OCI-LY7 (cell line): ENCODE measurements at regions not wholly inside any gene's neighbourhood (a gene's known extent, or its start where the extent isn't known, plus 50 kb on each side); places are given as distances from the start of the nearest gene placed in this dataset.

Experiments used
- CTCF ChIP-seq: fragments of 200-600 bp; sonication (generic); conservative IDR thresholded peaks from 2 replicates; pipeline ENCODE4 v1.5.1; 2014; ENCODE audit warnings: mild to moderate bottlenecking, antibody characterized with exemption, low read length, moderate library complexity, mixed read lengths
- EZH2phosphoT487 ChIP-seq: fragments of 200-600 bp; sonication (generic); IDR thresholded peaks from 2 replicates; pipeline ENCODE4 v1.6.1; 2018; ENCODE audit warnings: low read depth, borderline replicate concordance, mild to moderate bottlenecking, mixed run types, antibody characterized with exemption, low read length, moderate library complexity, mixed read lengths

- no peak for TF ChIP-seq CTCF
- no peak for TF ChIP-seq EZH2phosphoT487
Measured at GRCh38 chr16:79703066-79703465, 102.5 kb upstream of the MAF start.
